ENCODE measurements at regions not wholly inside any gene's neighbourhood (a gene's known extent, or its start where the extent isn't known, plus 50 kb on each side); places are given as distances from the start of the nearest gene placed in this dataset.

GRCh38 chr5:3780278-3780677 lies 184.6 kb downstream of the IRX1 start:
- intact Hi-C loops (cut with micrococcal nuclease; ENCODE audit: unreplicated experiment): no loop called here
- Mint-ChIP-seq H3K36me3 (ENCODE audit: insufficient read depth, unreplicated experiment) (no peaks in the 10 kb centered on the region), H3K27ac (ENCODE audit: unreplicated experiment) (no peak overlapping the region), H3K4me1 (ENCODE audit: low read depth, unreplicated experiment) (no peaks in the 10 kb centered on the region), H3K27me3 (ENCODE audit: unreplicated experiment) (no peaks in the 10 kb centered on the region), H3K4me3 (ENCODE audit: low read depth, unreplicated experiment) (no peak overlapping the region), H3K9me3 (ENCODE audit: low read depth, unreplicated experiment) (peaks cover 2% of the 10 kb centered on the region)
- no peak for TF ChIP-seq CTCF (IDR thresholded peaks at IDR 0.05; ENCODE audit: unreplicated experiment)
- BruUV-seq (replicated peaks): no TSS peak
- CTCF ChIA-PET: no interaction called here
- no peak for DNase-seq

- Mint-ChIP-seq H3K4me1 (ENCODE audit: low read depth, unreplicated experiment) (no peaks in the 10 kb centered on the region), H3K9me3 (ENCODE audit: low read depth, unreplicated experiment) (peaks cover 2% of the 10 kb centered on the region), H3K27ac (ENCODE audit: unreplicated experiment) (no peak overlapping the region), H3K36me3 (ENCODE audit: insufficient read depth, unreplicated experiment) (no peaks in the 10 kb centered on the region), H3K4me3 (ENCODE audit: low read depth, unreplicated experiment) (no peak overlapping the region), H3K27me3 (ENCODE audit: unreplicated experiment) (no peaks in the 10 kb centered on the region)
- CTCF ChIA-PET: no interaction called here
- intact Hi-C loops (cut with micrococcal nuclease; ENCODE audit: unreplicated experiment): no loop called here
- TF ChIP-seq CTCF (IDR thresholded peaks at IDR 0.05; ENCODE audit: unreplicated experiment): no peak
- no TSS peak for BruUV-seq (replicated peaks)
- DNase-seq: no peak
These were observed 185.3 kb downstream of the IRX1 start for GRCh38 chr5:3780907-3781306.

GRCh38 chr5:3784854-3785253 lies 189.2 kb downstream of the IRX1 start:
- CTCF ChIA-PET: no interaction called here
- TF ChIP-seq CTCF (IDR thresholded peaks at IDR 0.05; ENCODE audit: unreplicated experiment): no peak
- BruUV-seq (replicated peaks): no TSS peak
- Mint-ChIP-seq H3K27ac (ENCODE audit: unreplicated experiment) (no peak overlapping the region), H3K4me1 (ENCODE audit: low read depth, unreplicated experiment) (no peaks in the 10 kb centered on the region), H3K9me3 (ENCODE audit: low read depth, unreplicated experiment) (peaks cover 4% of the 10 kb centered on the region), H3K27me3 (ENCODE audit: unreplicated experiment) (no peaks in the 10 kb centered on the region), H3K36me3 (ENCODE audit: insufficient read depth, unreplicated experiment) (no peaks in the 10 kb centered on the region), H3K4me3 (ENCODE audit: low read depth, unreplicated experiment) (no peak overlapping the region)
- intact Hi-C loops (cut with micrococcal nuclease; ENCODE audit: unreplicated experiment): no loop called here
- no peak for DNase-seq

GRCh38 chr5:3786165-3786564 lies 190.5 kb downstream of the IRX1 start:
- Mint-ChIP-seq H3K4me3 (ENCODE audit: low read depth, unreplicated experiment) (no peak overlapping the region), H3K9me3 (ENCODE audit: low read depth, unreplicated experiment) (peaks cover 8% of the 10 kb centered on the region), H3K27me3 (ENCODE audit: unreplicated experiment) (no peaks in the 10 kb centered on the region), H3K36me3 (ENCODE audit: insufficient read depth, unreplicated experiment) (no peaks in the 10 kb centered on the region), H3K4me1 (ENCODE audit: low read depth, unreplicated experiment) (no peaks in the 10 kb centered on the region), H3K27ac (ENCODE audit: unreplicated experiment) (no peak overlapping the region)
- intact Hi-C loops (cut with micrococcal nuclease; ENCODE audit: unreplicated experiment): no loop called here
- no peak for DNase-seq
- BruUV-seq (replicated peaks): no TSS peak
- CTCF ChIA-PET: no interaction called here
- TF ChIP-seq CTCF (IDR thresholded peaks at IDR 0.05; ENCODE audit: unreplicated experiment): no peak
